Loucy (cell line): ENCODE measurements at regions not wholly inside any gene's neighbourhood (a gene's known extent, or its start where the extent isn't known, plus 50 kb on each side); places are given as distances from the start of the nearest gene placed in this dataset.

Experiments
- H2AFZ ChIP-seq: fragments of 200-600 bp; sonication (generic); 2 replicates; pipeline ENCODE4 v1.6.0; 2016; ENCODE audit warnings: antibody characterized with exemption, mild to moderate bottlenecking, low read length, moderate library complexity
- H3F3A ChIP-seq: fragments of 200-600 bp; 2 replicates; pipeline ENCODE4 v1.6.0; 2016; ENCODE audit warnings: antibody characterized with exemption, low read depth, mild to moderate bottlenecking
- H3K27me3 ChIP-seq: fragments of 200-600 bp; sonication (generic); 2 replicates; pipeline ENCODE4 v1.6.1; 2014; ENCODE audit warnings: low read length, mild to moderate bottlenecking; ENCODE audit not compliant: insufficient read depth, poor library complexity, severe bottlenecking
- H3K36me3 ChIP-seq: fragments of 200-600 bp; sonication (generic); 2 replicates; pipeline ENCODE4 v1.6.1; 2016; ENCODE audit warnings: low read length; ENCODE audit not compliant: insufficient read depth
- H3K4me1 ChIP-seq: fragments of 200-600 bp; sonication (generic); 2 replicates; pipeline ENCODE4 v1.5.1; 2014; ENCODE audit warnings: low read length, mild to moderate bottlenecking; ENCODE audit not compliant: insufficient read depth, poor library complexity, severe bottlenecking
- H3K4me2 ChIP-seq: fragments of 200-600 bp; sonication (generic); 2 replicates; pipeline ENCODE4 v1.6.0; 2014; ENCODE audit warnings: antibody characterized with exemption, low read length, low read depth, mild to moderate bottlenecking; ENCODE audit not compliant: poor library complexity, severe bottlenecking
- H3K4me3 ChIP-seq: fragments of 200-600 bp; sonication (generic); 2 replicates; pipeline ENCODE4 v1.5.1; 2014; ENCODE audit warnings: low read length, mild to moderate bottlenecking, mixed read lengths; ENCODE audit not compliant: poor library complexity, severe bottlenecking
- H3K79me2 ChIP-seq: fragments of 200-600 bp; sonication (generic); 2 replicates; pipeline ENCODE4 v1.6.1; 2014; ENCODE audit warnings: low read length; ENCODE audit not compliant: insufficient read depth
- H3K9ac ChIP-seq: fragments of 200-600 bp; sonication (generic); 2 replicates; pipeline ENCODE4 v1.6.0; 2014; ENCODE audit warnings: mild to moderate bottlenecking, low read depth, low read length, moderate library complexity; ENCODE audit not compliant: poor library complexity, severe bottlenecking
- H3K9me2 ChIP-seq: fragments of 200-600 bp; sonication (generic); replicated peaks from 2 replicates; pipeline ENCODE4 v1.6.1; 2016; ENCODE audit warnings: low read depth, low read length, mixed read lengths
- H3K9me3 ChIP-seq: fragments of 200-600 bp; sonication (generic); 2 replicates; pipeline ENCODE4 v1.6.1; 2014; ENCODE audit warnings: mild to moderate bottlenecking, antibody characterized with exemption, low read length, low read depth; ENCODE audit not compliant: insufficient read depth
- H4K20me1 ChIP-seq: fragments of 200-600 bp; sonication (generic); 2 replicates; pipeline ENCODE4 v1.6.0; 2014; ENCODE audit warnings: antibody characterized with exemption, low read length, mild to moderate bottlenecking; ENCODE audit not compliant: insufficient read depth, poor library complexity, severe bottlenecking
- CTCF ChIP-seq: fragments of 200-600 bp; sonication (generic); conservative IDR thresholded peaks from 2 replicates; pipeline ENCODE4 v1.5.1; 2014; ENCODE audit warnings: mild to moderate bottlenecking, antibody characterized with exemption, low read length
- EZH2phosphoT487 ChIP-seq: fragments of 200-600 bp; IDR thresholded peaks from 2 replicates; pipeline ENCODE4 v1.6.1; 2018; ENCODE audit warnings: antibody characterized with exemption, mild to moderate bottlenecking, moderate library complexity, borderline replicate concordance

GRCh38 chr3:105042586-105042985 is 324.1 kb upstream of the ALCAM start:
- no peak for TF ChIP-seq CTCF
- no peak for TF ChIP-seq EZH2phosphoT487
- H3K9me3 ChIP-seq, result no peaks in the 10 kb centered on the region
- H3K4me1 ChIP-seq, result no peaks in the 10 kb centered on the region

GRCh38 chr3:105051111-105051510 is 315.6 kb upstream of the ALCAM start:
- Histone ChIP-seq H3K27me3 (no peaks in the 10 kb centered on the region), H3K9me2 (no peaks in the 10 kb centered on the region), H3K4me3 (no peak overlapping the region), H3K36me3 (no peaks in the 10 kb centered on the region), H3K9me3 (no peaks in the 10 kb centered on the region), H2AFZ (no peak overlapping the region), H3K79me2 (no peaks in the 10 kb centered on the region), H3K9ac (no peak overlapping the region), H3K4me2 (no peak overlapping the region), H4K20me1 (no peaks in the 10 kb centered on the region), H3F3A (no peaks in the 10 kb centered on the region), H3K4me1 (no peaks in the 10 kb centered on the region)
- TF ChIP-seq CTCF, result no peak
- no peak for TF ChIP-seq EZH2phosphoT487

More at GRCh38 chr3:105042586-105042985, 324.1 kb upstream of the ALCAM start:
- H3K27me3 ChIP-seq, result no peaks in the 10 kb centered on the region
- H3K9ac ChIP-seq, result no peak overlapping the region
- H3K36me3 ChIP-seq, result no peaks in the 10 kb centered on the region
- H3K4me3 ChIP-seq, result no peak overlapping the region
- H3F3A ChIP-seq, result no peaks in the 10 kb centered on the region
- H3K9me2 ChIP-seq, result no peaks in the 10 kb centered on the region
- H3K79me2 ChIP-seq, result no peaks in the 10 kb centered on the region
- no peak overlapping the region for H3K4me2 ChIP-seq
- no peak overlapping the region for H2AFZ ChIP-seq
- no peaks in the 10 kb centered on the region for H4K20me1 ChIP-seq

- Histone ChIP-seq H3K9ac (no peak overlapping the region), H3K4me2 (no peak overlapping the region), H3K9me3 (no peaks in the 10 kb centered on the region), H3K36me3 (no peaks in the 10 kb centered on the region), H3K27me3 (no peaks in the 10 kb centered on the region), H4K20me1 (no peaks in the 10 kb centered on the region), H2AFZ (no peak overlapping the region), H3K79me2 (no peaks in the 10 kb centered on the region), H3F3A (no peaks in the 10 kb centered on the region), H3K4me3 (no peak overlapping the region), H3K4me1 (no peaks in the 10 kb centered on the region), H3K9me2 (no peaks in the 10 kb centered on the region)
- no peak for TF ChIP-seq CTCF
- no peak for TF ChIP-seq EZH2phosphoT487
Observed at GRCh38 chr3:105051972-105052371, 314.7 kb upstream of the ALCAM start.
